ENCODE measurements at regions not wholly inside any gene's neighbourhood (a gene's known extent, or its start where the extent isn't known, plus 50 kb on each side); places are given as distances from the start of the nearest gene placed in this dataset.
"Not testable (repeated sequence)": the region's sequence is repeated elsewhere in the genome, so short reads cannot be mapped to it uniquely, and the experiment has no call there.

DNA sequence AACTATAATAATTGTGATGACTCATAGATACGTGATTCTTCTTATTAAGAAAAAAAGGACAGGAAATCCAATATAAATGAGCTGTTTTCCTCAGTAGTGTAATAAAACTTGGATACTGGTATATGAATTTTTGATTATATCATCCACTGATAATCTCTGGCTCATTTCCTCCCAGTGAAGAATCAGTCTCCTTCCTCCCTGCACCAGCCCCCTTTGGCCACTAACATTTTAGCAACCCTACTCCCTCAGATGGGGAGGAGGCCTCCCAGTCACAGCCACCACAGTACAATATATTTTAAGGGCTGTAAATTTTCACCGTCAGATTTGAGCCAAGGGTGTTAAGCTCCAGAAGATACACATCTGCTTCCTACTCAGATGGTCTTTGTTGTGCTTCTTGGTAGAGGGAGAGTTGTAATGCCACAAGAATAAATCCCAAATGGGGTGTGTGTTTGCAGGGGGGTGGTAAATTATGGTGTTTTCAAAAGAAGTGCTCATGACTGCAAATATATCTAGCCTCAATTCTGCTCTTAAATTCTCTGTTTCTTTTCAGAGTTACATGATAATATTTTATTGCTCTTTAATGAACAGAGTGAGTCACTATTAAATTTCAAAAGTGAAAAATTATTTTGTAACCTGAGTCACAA is 153.5 kb downstream of the HLX start:
- H3K27me3 ChIP-seq (ENCODE audit: control insufficient read depth, insufficient read depth, low read length) = no peaks in the 10 kb centered on the region
- no peak overlapping the region for H3K9ac ChIP-seq (ENCODE audit: low read length)
- no peaks in the 10 kb centered on the region for H3K36me3 ChIP-seq (ENCODE audit: control insufficient read depth, insufficient read depth, low read length)
- H3K4me1 ChIP-seq (ENCODE audit: control insufficient read depth, insufficient read depth, low read length) = peaks cover 41% of the 10 kb centered on the region
- no peak overlapping the region for H3K4me3 ChIP-seq (ENCODE audit: low read length)
- H3K27ac ChIP-seq (ENCODE audit: low read depth, low read length) = peak overlapping the region; percentile 25

DNA sequence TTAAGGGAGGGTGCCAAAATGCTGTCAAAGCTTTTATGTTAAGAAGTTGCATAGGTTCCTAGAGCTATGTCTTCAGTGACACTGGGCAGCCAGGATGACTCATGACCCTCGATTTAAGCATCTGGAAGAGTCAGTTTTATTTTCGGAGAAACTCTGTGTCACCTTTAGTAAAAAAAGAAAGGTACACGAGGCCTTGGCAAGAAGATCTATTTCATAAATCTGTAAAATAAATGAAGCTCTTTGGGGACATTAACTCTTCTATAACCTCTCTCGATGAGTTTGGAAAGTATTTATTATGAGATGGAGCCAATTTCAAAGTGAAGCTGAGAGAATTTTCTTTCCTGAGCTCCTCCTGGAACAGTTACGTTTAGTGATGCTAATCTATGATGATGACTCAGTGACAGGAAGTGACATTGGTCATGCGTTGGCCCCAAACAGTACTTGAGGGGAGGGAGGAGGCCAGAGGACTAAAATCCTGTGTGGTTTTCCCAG is 156.5 kb downstream of the HLX start:
- Histone ChIP-seq H3K4me1 (ENCODE audit: control insufficient read depth, insufficient read depth, low read length) (peaks cover 23% of the 10 kb centered on the region), H3K9ac (ENCODE audit: low read length) (no peak overlapping the region), H3K4me3 (ENCODE audit: low read length) (no peak overlapping the region), H3K27ac (ENCODE audit: low read depth, low read length) (no peak overlapping the region), H3K27me3 (ENCODE audit: control insufficient read depth, insufficient read depth, low read length) (no peaks in the 10 kb centered on the region), H3K36me3 (ENCODE audit: control insufficient read depth, insufficient read depth, low read length) (no peaks in the 10 kb centered on the region)

DNA sequence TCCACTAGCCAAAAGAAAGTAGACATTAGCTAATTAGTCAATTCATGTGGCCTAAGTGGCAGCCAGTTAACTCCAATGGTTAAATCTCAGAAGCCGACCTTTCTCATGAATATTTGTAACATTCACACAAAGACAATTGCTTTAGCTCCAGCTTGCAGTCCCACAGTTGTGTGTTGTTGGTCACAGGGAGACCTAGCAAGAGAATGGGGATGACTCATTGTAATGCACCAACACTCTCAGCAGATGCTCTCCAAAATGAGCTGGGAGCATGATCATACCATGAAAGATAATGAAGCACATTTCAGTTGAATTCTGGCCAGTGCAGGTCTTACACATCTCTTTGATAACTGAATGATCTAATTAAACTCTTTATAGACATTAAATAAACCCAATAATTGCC is 160.4 kb downstream of the HLX start:
- Histone ChIP-seq H3K36me3 (ENCODE audit: control insufficient read depth, insufficient read depth, low read length) (no peaks in the 10 kb centered on the region), H3K27me3 (ENCODE audit: control insufficient read depth, insufficient read depth, low read length) (no peaks in the 10 kb centered on the region), H3K4me1 (ENCODE audit: control insufficient read depth, insufficient read depth, low read length) (peaks cover 3% of the 10 kb centered on the region), H3K27ac (ENCODE audit: low read depth, low read length) (no peak overlapping the region), H3K4me3 (ENCODE audit: low read length) (no peak overlapping the region), H3K9ac (ENCODE audit: low read length) (no peak overlapping the region)

DNA sequence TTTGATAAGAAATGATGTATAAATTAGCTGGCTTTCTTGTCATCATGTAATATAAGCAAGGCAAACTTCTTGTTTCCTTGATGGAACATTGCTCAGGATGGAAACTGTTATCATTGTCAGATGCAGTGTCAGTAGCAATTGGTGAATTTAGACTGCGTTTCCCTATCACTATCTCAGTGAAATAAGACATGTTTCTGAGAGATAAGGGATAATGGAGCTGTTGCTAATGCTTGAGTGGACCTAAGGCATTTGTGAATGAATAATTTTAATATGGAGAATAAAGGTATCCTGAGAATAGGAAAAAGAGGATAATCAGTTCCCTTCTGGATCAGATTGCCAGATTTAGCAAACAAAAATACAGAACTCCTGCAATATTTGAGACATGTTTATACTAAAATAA is 160.9 kb downstream of the HLX start:
- no peak overlapping the region for H3K27ac ChIP-seq (ENCODE audit: low read depth, low read length)
- no peaks in the 10 kb centered on the region for H3K36me3 ChIP-seq (ENCODE audit: control insufficient read depth, insufficient read depth, low read length)
- no peaks in the 10 kb centered on the region for H3K27me3 ChIP-seq (ENCODE audit: control insufficient read depth, insufficient read depth, low read length)
- H3K4me3 ChIP-seq (ENCODE audit: low read length) = no peak overlapping the region
- H3K4me1 ChIP-seq (ENCODE audit: control insufficient read depth, insufficient read depth, low read length) = peaks cover 3% of the 10 kb centered on the region
- H3K9ac ChIP-seq (ENCODE audit: low read length) = no peak overlapping the region

DNA sequence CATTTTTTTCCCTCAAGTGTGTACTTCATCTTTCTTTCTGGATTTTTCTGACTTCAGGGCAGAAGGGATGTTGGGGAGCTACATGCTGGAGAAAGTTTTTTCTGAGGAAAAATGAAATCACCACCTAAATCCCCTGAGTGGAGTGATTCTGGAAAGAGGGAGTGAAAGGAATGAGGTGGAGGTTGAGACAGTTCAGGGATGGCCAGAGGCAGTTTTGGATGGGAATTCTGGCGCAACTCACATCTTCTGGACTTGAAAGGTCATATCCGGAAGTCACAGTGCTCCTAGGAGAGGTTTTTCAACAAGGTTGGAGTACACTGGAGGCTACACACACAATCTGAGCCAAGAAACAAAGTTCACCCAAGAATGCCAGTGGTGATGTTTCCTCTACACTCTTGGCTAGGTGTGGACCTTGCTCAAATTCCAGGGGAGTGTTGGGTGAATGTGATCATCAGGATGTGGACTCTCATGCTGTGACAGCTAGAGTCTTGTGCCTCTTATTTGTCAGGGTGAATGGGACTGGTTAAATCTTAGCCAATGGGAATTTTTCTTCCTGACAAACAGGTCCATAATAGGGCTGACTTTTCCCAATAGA is 161.5 kb downstream of the HLX start:
- no peaks in the 10 kb centered on the region for H3K27me3 ChIP-seq (ENCODE audit: control insufficient read depth, insufficient read depth, low read length)
- no peaks in the 10 kb centered on the region for H3K36me3 ChIP-seq (ENCODE audit: control insufficient read depth, insufficient read depth, low read length)
- H3K9ac ChIP-seq (ENCODE audit: low read length) = no peak overlapping the region
- no peak overlapping the region for H3K27ac ChIP-seq (ENCODE audit: low read depth, low read length)
- no peaks in the 10 kb centered on the region for H3K4me1 ChIP-seq (ENCODE audit: control insufficient read depth, insufficient read depth, low read length)
- no peak overlapping the region for H3K4me3 ChIP-seq (ENCODE audit: low read length)

DNA sequence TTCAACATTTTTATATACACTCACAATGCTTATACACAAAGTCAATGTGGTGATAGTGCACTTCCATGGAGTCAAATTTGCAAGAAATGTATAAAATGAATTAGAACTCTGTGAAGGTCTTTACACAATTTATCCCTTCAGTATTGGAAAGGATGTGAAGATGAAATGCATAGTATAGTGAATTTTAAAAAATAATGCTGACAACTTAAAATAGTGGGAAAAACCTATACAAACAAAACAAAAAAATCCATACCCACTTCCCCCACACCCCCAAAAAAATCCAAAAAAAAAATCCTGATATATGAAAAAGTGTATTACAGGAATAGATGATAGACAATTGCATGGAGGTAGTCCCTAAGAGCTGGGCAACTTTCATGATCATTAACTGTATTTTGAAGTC is 165.3 kb downstream of the HLX start:
- no peaks in the 10 kb centered on the region for H3K27me3 ChIP-seq (ENCODE audit: control insufficient read depth, insufficient read depth, low read length)
- peaks cover 3% of the 10 kb centered on the region for H3K4me1 ChIP-seq (ENCODE audit: control insufficient read depth, insufficient read depth, low read length)
- no peaks in the 10 kb centered on the region for H3K36me3 ChIP-seq (ENCODE audit: control insufficient read depth, insufficient read depth, low read length)
- no peak overlapping the region for H3K27ac ChIP-seq (ENCODE audit: low read depth, low read length)
- no peak overlapping the region for H3K4me3 ChIP-seq (ENCODE audit: low read length)
- no peak overlapping the region for H3K9ac ChIP-seq (ENCODE audit: low read length)

DNA sequence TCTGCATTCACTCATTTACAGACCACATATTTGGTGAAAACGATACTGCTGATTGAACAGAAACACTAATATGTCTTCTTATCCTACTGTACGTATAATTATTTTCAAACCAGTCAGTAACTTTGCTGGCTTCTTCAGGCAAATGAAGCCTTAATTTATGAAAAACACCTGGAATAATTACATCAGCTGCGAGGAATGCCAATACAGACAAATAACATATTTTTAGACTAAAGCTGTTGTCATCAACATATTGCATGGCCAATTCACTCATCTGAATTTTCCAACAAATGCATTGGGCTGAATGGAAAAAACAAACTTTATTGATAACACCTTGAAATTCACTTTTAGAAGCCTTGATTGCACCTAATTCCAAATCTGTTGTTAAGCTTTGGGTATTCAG is 165.9 kb downstream of the HLX start:
- H3K36me3 ChIP-seq (ENCODE audit: control insufficient read depth, insufficient read depth, low read length) = no peaks in the 10 kb centered on the region
- peaks cover 3% of the 10 kb centered on the region for H3K4me1 ChIP-seq (ENCODE audit: control insufficient read depth, insufficient read depth, low read length)
- H3K27me3 ChIP-seq (ENCODE audit: control insufficient read depth, insufficient read depth, low read length) = no peaks in the 10 kb centered on the region

DNA sequence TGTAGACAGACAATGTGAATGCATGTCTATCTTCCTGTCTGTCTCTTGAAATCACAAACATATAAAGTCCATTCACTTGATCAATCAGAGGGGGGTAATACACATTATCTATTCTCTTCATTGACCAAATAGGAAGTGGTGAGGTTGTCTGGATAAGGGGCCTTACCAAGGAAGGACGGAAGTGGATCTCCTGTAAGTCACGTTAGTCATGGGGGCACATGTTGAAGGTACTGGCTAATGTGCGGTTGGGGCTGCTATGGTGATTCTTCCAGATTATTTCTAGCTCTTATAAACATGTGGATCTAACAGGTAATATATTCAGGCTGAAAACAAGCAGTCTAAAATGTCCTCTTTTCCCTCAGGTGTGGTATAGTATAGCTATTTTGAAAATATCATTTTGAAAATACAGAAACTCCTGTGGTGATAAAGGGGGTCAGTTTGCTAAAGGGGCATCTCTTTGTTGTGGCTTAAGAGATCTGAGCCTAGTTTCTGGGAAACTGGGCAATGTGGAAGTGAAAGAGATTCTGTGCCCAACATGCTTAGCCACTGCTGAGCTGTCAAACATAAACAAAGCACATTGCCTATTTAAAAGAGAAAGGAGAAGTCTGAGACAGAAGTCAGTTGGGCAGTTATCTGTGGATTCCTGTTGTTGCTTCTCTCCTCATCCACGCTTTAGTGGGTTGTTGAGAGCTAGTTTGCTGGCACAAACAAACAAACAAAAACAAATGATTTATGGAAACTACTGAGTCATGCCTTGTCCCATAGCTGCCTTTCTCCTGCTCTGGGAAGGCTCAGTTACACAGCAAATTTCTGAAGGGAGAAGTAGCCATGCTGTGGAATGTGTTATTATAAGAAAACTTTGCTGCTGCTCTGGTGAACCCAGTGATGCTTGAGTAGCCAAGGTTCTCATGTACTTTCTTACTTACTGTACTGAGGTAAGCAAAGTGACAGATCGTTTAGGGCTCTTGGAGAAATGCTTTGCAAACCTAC is 166.9 kb downstream of the HLX start:
- no peaks in the 10 kb centered on the region for H3K27me3 ChIP-seq (ENCODE audit: control insufficient read depth, insufficient read depth, low read length)
- no peak overlapping the region for H3K4me3 ChIP-seq (ENCODE audit: low read length)
- H3K4me1 ChIP-seq (ENCODE audit: control insufficient read depth, insufficient read depth, low read length) = peaks cover 3% of the 10 kb centered on the region
- no peak overlapping the region for H3K27ac ChIP-seq (ENCODE audit: low read depth, low read length)
- no peaks in the 10 kb centered on the region for H3K36me3 ChIP-seq (ENCODE audit: control insufficient read depth, insufficient read depth, low read length)
- no peak overlapping the region for H3K9ac ChIP-seq (ENCODE audit: low read length)

More for the DNA sequence above, 165.9 kb downstream of the HLX start:
- Histone ChIP-seq H3K27ac (ENCODE audit: low read depth, low read length) (no peak overlapping the region), H3K9ac (ENCODE audit: low read length) (no peak overlapping the region), H3K4me3 (ENCODE audit: low read length) (no peak overlapping the region)

DNA sequence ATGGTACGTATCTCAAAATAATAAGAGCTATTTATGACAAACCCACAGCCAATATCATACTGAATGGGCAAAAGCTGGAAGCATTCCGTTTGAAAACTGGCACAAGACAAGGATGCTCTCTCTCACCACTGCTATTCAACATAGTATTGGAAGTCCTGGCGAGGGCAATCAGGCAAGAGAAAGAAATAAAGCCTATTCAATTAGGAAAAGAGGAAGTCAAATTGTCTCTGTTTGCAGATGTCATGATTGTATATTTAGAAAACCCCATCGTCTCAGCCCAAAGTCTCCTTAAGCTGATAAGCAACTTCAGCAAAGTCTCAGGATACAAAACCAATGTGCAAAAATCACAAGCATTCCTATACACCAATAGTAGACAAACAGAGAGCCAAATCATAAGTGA is 172.1 kb downstream of the HLX start:
- H3K4me3 ChIP-seq (ENCODE audit: low read length); H3K36me3 ChIP-seq (ENCODE audit: control insufficient read depth, insufficient read depth, low read length); H3K27me3 ChIP-seq (ENCODE audit: control insufficient read depth, insufficient read depth, low read length); H3K4me1 ChIP-seq (ENCODE audit: control insufficient read depth, insufficient read depth, low read length); H3K9ac ChIP-seq (ENCODE audit: low read length); H3K27ac ChIP-seq (ENCODE audit: low read depth, low read length): not testable (repeated sequence)

DNA sequence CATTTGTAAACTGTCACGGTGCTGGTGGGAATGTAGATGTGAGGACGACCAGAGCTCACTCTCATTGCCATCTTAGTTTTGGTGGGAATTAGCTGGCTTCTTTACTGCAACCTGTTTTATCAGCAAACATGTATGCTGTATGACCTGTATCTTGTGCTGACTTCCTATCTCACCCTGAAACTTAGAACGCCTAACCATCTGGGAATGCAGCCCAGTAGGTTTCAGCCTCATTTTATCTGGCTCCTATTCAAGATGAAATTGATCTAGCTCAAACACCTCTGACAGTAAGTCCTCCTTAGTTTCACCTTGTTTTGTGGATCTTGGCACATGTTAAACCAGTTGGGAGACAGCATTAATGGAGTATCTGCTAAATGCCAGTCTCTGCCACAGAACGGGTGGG is 174.6 kb downstream of the HLX start:
- Histone ChIP-seq H3K27ac (ENCODE audit: low read depth, low read length) (no peak overlapping the region), H3K27me3 (ENCODE audit: control insufficient read depth, insufficient read depth, low read length) (no peaks in the 10 kb centered on the region), H3K4me3 (ENCODE audit: low read length) (no peak overlapping the region), H3K36me3 (ENCODE audit: control insufficient read depth, insufficient read depth, low read length) (no peaks in the 10 kb centered on the region), H3K4me1 (ENCODE audit: control insufficient read depth, insufficient read depth, low read length) (no peaks in the 10 kb centered on the region), H3K9ac (ENCODE audit: low read length) (no peak overlapping the region)

DNA sequence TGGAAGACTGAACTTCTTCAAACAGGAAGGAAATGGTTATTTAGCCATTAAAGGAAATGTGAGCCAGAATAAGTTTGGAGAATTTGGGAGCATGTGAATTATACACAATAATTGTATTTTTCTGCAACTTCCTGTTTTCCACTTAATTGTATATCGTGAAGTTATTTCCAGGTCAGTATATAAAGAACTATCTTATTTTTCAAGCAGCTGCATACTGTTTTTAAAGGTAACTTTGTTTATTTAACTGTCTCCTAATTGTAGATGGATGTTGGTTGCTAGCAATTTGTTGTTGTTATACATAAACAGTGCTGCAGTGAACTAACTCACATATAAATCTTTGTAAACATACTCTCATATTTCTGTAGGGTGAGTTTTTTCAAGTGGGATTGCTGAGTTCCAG is 180.3 kb downstream of the HLX start:
- Histone ChIP-seq H3K4me1 (ENCODE audit: control insufficient read depth, insufficient read depth, low read length) (no peaks in the 10 kb centered on the region), H3K27me3 (ENCODE audit: control insufficient read depth, insufficient read depth, low read length) (no peaks in the 10 kb centered on the region), H3K4me3 (ENCODE audit: low read length) (no peak overlapping the region), H3K9ac (ENCODE audit: low read length) (no peak overlapping the region), H3K36me3 (ENCODE audit: control insufficient read depth, insufficient read depth, low read length) (no peaks in the 10 kb centered on the region), H3K27ac (ENCODE audit: low read depth, low read length) (no peak overlapping the region)

DNA sequence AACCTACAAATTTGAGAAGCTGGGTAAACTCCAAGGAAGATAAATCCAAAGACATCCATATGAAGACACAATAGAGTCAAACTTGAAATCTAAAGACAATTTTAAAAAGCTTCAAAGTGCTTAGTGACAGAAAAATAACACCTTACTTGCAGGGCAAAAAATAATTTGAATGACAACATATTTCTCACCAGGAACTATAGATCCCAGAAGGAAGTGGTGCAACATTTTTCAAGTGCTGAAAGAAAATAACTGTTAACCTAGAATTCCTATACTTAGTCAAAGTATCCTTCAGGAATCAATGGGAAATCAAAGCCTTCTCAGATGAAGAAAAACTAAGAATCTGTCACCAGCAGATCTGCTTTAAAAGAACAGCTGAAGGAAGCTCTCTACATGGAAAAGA is 184.4 kb downstream of the HLX start:
- Histone ChIP-seq H3K27me3 (ENCODE audit: control insufficient read depth, insufficient read depth, low read length) (no peaks in the 10 kb centered on the region), H3K36me3 (ENCODE audit: control insufficient read depth, insufficient read depth, low read length) (no peaks in the 10 kb centered on the region), H3K27ac (ENCODE audit: low read depth, low read length) (no peak overlapping the region), H3K9ac (ENCODE audit: low read length) (no peak overlapping the region), H3K4me1 (ENCODE audit: control insufficient read depth, insufficient read depth, low read length) (no peaks in the 10 kb centered on the region), H3K4me3 (ENCODE audit: low read length) (no peak overlapping the region)

All from rectal smooth muscle tissue (tissue), 1 donor.